NB4 (cell line): ENCODE measurements at regions not wholly inside any gene's neighbourhood (a gene's known extent, or its start where the extent isn't known, plus 50 kb on each side); places are given as distances from the start of the nearest gene placed in this dataset.

ENCODE experiments used
- CTCF ChIP-seq: IDR thresholded peaks from one replicate; pipeline ENCODE4 v1.5.1; 2012; ENCODE audit warnings: low read depth, low read length
- MAX ChIP-seq: IDR thresholded peaks from 2 replicates; pipeline ENCODE4 v1.6.1; 2011; ENCODE audit warnings: low read depth, low read length

GRCh38 chr14:21965042-21965441 is 291.4 kb upstream of the OR4E1 start:
- no peak for TF ChIP-seq MAX
- TF ChIP-seq CTCF, result no peak
